ENCODE measurements at regions not wholly inside any gene's neighbourhood (a gene's known extent, or its start where the extent isn't known, plus 50 kb on each side); places are given as distances from the start of the nearest gene placed in this dataset.
A peak's percentile ranks its signal among the peaks of the same experiment; 100 is the strongest.
"Not testable (repeated sequence)": the region's sequence is repeated elsewhere in the genome, so short reads cannot be mapped to it uniquely, and the experiment has no call there.

- peak in 1 of 2 donors; percentile 97 for DNase-seq (ENCODE audit: low read depth in 2 of 2)
These were observed 144.4 kb downstream of the PTBP2 start for GRCh38 chr1:96865731-96866685.

GRCh38 chr1:96872757-96873156 lies 151.2 kb downstream of the PTBP2 start:
- DNase-seq (ENCODE audit: low read depth in 2 of 2), result no peak

DNA sequence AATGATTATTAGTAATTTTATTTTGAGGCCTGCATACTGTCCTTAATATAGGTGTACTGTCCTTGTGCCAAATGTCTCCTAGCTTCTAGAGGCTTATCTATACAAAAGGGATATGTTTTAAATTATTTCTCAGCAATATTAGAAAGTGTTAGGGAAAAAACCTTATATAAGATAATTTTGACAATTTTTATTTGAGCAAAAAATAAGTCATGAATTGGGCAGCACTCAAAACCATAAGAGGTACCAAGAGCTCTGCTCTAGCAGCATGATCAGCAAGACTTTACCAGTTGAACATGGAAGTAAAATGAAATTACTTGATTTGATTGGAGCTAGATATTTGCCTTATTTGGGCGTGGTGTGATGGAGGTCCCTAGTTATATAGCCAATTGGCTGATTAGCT lies 157.1 kb downstream of the PTBP2 start:
- no peak for DNase-seq (ENCODE audit: low read depth in 2 of 2)

DNA sequence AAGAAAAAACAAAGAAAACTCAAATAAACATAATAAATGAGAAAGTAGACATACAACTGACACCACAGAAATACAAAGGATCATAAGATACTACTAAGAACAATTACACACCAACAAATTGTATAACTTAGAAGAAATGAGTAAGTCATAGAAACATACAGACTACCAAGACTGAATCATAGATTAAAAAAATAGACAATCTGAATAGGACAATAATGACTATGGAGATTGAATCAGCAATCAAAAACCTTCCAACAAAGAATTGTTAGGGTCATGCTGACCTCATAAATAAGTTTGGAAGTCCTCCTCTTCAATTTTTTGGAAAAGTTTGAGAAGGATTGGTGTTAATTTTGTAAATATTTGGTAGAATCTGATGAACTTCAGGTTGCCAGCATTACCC lies 159.0 kb downstream of the PTBP2 start:
- DNase-seq (ENCODE audit: low read depth in 2 of 2), result no peak

DNA sequence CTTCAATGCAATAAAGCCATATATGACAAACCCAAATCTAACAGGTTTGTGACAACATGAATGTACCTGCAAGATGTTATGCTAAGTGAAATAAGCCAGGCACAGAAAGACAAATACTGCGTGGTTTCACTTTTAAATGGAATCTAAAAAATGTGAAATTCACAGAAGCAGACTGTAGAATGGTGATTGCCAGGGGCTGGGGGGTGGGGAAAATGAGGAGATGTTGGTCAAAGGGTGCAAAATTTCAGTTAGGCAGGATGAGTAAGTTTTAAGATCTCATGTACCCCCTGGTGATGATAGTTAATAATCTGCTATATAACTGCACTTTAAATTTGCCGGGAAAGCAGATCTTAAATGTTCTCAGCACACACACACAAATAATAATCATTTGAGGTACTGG lies 160.5 kb downstream of the PTBP2 start:
- DNase-seq (ENCODE audit: low read depth in 2 of 2), result no peak

GRCh38 chr1:96886474-96886873 lies 164.9 kb downstream of the PTBP2 start:
- DNase-seq (ENCODE audit: low read depth in 2 of 2), result no peak

GRCh38 chr1:96887501-96887900 lies 165.9 kb downstream of the PTBP2 start:
- no peak for DNase-seq (ENCODE audit: low read depth in 2 of 2)

- no peak for DNase-seq (ENCODE audit: low read depth in 2 of 2)
These were observed 180.3 kb downstream of the PTBP2 start for GRCh38 chr1:96901783-96902363.

- no peak for DNase-seq (ENCODE audit: low read depth in 2 of 2)
These were observed 190.7 kb downstream of the PTBP2 start for GRCh38 chr1:96912248-96912647.

DNA sequence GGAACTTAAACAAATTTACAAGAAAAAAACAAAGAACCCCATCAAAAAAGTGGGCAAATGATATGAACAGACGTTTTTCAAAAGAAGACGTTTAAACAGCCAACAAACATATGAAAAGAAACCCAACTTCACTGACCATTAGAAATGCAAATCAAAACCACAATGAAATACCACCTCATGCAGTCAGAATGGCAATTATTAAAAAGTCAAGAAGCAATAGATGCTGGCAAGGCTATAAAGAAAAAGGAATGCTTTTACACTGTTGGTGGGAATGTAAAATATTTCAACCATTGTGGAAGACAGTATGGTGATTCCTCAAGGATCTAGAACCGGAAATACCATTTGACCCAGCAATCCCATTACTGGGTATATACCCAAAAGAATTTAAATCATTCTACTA lies 194.1 kb downstream of the PTBP2 start:
- DNase-seq (ENCODE audit: low read depth in 2 of 2), result not testable (repeated sequence)

DNA sequence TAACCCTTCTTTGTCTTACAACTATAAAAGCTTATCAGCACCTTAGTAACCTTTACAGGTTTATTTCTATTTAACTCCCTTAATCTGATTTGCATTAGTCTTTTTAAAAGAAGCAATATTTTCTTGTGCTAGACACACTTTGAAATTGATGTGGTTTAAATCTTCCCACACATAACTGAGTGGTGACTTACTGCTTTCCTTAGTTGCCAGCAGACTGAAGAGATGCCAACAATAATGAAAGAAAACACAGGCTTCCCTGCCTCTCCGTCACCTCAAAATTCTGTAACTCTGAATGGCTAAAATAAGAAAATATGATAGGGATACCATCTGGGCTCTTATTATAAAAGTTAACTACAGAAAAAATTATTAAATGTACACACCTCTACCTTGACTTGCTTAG lies 196.8 kb downstream of the PTBP2 start:
- peak in 1 of 2 donors; percentile 1 for DNase-seq (ENCODE audit: low read depth in 2 of 2)

- no peak for DNase-seq (ENCODE audit: low read depth in 2 of 2)
These were observed 200.6 kb downstream of the PTBP2 start for GRCh38 chr1:96922181-96922580.

DNA sequence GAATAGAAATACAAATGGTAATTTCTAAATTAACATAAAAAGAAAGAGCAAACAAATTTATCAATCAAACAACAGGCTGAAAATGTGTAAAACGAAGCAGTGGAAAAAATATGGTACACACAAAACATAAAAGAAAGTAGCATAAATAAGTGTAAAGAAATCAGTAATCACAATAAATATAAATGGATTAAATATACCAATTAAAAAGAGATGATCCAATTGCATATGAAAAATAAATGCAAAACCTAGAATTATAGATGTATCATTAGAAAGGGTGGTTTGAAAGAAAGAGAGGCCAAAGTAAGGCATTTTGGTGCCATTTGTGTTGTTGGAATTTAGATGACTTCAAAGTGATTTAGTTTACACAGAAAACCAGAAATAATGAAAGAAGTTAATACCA lies 202.2 kb downstream of the PTBP2 start:
- no peak for DNase-seq (ENCODE audit: low read depth in 2 of 2)

- no peak for DNase-seq (ENCODE audit: low read depth in 2 of 2)
These were observed 204.6 kb downstream of the PTBP2 start for GRCh38 chr1:96926176-96926575.

- DNase-seq (ENCODE audit: low read depth in 2 of 2), result no peak
These were observed 205.5 kb downstream of the PTBP2 start for GRCh38 chr1:96927125-96927524.

DNA sequence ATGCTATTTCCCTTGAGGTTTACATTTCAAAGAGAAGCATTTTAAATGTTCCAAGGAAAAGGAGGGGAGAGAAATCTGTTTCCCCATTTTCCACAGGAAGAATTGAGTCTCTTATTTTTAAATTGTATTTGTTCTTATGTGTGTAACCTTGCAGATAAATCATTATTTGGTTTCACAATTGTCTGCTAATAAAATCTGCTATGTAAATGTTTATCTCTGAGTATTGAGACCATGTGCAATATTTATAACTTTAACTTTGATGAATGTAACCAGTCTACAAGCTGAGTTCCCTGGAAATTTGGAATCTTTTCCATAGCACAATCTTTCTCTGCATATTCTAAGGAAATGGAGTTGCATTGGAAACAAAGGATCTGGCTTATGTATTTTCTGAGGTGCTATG lies 209.6 kb downstream of the PTBP2 start:
- no peak for DNase-seq (ENCODE audit: low read depth in 2 of 2)

GRCh38 chr1:96934282-96934681 lies 212.7 kb downstream of the PTBP2 start:
- DNase-seq (ENCODE audit: low read depth in 2 of 2), result no peak

DNA sequence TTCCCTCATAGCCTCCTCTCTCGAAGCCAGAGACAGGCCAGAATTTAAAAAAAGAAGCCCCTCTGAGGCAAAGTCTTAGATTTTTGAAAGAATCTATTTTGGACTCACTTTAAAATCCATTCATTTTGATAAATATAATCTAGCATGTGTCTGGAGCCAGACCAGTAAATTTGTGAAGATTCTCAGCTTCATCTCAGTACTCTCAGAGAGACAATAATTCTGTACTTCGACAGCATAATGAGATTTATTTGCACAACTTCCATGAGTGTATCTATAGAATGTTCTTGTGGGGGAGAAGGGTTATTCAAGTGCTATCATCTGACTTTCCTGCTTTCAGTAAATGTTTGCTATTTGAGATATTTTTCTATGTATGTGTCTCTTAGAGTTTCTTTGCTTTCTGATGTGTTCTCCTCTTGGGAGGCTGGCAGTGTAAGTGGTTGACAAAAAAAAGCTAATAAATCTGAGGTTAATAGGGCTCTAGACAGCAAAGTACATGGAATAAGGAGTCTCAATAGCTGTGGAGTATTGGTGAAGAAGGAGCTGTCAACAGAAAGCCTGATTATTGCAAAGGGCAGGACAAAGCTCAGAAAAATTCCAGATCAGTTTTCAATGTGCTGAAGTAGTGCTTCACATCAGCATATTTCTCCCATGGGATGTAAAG lies 223.0 kb downstream of the PTBP2 start:
- no peak for DNase-seq (ENCODE audit: low read depth in 2 of 2)

DNA sequence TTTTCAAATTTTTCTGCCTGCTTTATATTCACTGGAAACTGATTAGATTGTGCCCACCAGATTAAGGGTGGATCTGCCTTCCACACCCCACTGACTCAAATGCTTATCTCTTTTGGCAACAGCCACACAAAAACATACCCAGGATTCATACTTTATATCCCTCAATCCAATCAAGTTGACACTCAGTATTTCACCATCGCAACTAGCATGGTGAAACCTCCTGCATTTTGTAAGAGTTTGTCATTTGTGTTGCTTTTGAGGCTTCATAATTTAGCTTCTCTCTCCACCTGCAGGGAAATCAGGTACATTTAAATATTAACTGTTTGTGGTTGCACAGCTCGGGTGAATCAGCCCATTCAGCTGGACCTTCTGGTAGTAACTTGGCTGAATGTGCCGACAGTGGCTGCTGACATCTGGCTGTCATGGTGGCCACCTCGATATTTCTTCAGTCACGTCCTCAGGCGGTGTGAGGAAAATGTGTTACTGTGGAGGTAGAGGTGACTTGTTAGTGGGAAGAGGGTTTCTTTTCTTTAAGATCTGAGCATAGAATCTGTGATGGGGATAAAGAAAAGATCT lies 224.0 kb downstream of the PTBP2 start:
- DNase-seq (ENCODE audit: low read depth in 2 of 2), result no peak

- DNase-seq (ENCODE audit: low read depth in 2 of 2), result no peak
These were observed 233.9 kb downstream of the PTBP2 start for GRCh38 chr1:96955307-96956012.

DNA sequence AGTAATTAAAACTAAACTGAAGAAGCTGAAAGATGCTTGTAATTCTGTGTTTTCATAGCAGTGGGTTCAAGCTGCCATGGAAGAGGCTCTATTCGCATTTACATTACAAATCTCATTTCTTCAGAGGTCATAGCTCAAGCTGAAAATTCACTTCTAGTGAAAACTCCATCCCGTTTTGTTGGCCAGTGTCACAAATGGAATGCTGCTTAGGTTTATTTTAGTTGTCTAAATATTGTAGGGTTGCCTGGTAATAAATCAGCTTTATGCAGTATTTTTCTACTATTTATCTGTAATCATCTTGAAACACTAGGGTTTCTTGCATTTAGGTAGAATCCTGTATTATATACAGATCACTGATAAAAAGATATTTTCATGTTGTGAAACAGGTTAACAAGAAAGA lies 240.6 kb downstream of the PTBP2 start:
- no peak for DNase-seq (ENCODE audit: low read depth in 2 of 2)
